ENCODE measurements at regions not wholly inside any gene's neighbourhood (a gene's known extent, or its start where the extent isn't known, plus 50 kb on each side); places are given as distances from the start of the nearest gene placed in this dataset.

- no peak overlapping the region for H3K4me3 ChIP-seq
- H3K36me3 ChIP-seq: no peaks in the 10 kb centered on the region
- no peaks in the 10 kb centered on the region for H3K9me3 ChIP-seq
- H4K20me1 ChIP-seq: no peaks in the 10 kb centered on the region
- H3K27ac ChIP-seq: no peak overlapping the region
- no peaks in the 10 kb centered on the region for H3K27me3 ChIP-seq
- no peaks in the 10 kb centered on the region for H3K4me1 ChIP-seq
- H3K9ac ChIP-seq: no peak overlapping the region
- H3K4me2 ChIP-seq: no peak overlapping the region
- no peak for TF ChIP-seq Cebpa-rat (IDR thresholded peaks at IDR 0.05)
These were observed 611.1 kb downstream of the SOX6 start for GRCh38 chr11:15745266-15745665.

GRCh38 chr11:15747671-15748070 lies 608.7 kb downstream of the SOX6 start:
- Histone ChIP-seq H4K20me1 (no peaks in the 10 kb centered on the region), H3K9me3 (no peaks in the 10 kb centered on the region), H3K36me3 (no peaks in the 10 kb centered on the region), H3K4me2 (no peak overlapping the region), H3K4me3 (no peak overlapping the region), H3K4me1 (no peaks in the 10 kb centered on the region), H3K27me3 (no peaks in the 10 kb centered on the region), H3K9ac (no peak overlapping the region), H3K27ac (no peak overlapping the region)
- no peak for TF ChIP-seq Cebpa-rat (IDR thresholded peaks at IDR 0.05)

DNA sequence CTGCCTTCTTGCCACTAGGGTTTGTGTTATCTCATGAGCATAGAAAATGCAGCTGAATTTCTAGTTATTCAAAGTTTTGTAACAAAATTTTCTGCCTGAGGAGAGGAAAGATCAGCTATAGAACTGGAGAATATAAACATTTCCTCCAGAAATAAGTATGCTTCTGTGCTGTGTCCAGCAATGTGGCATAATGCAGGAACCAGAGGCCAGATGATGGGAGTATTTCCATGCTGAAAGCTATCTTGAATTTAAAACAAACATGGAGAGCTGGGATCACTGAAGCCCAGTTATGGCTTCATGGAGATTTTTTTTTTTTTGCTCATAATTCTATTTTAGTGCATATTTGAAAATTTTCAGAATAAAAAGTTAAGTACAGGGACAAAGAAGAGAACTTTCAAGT lies 608.2 kb downstream of the SOX6 start:
- no peak for TF ChIP-seq Cebpa-rat (IDR thresholded peaks at IDR 0.05)
- no peaks in the 10 kb centered on the region for H4K20me1 ChIP-seq
- H3K4me3 ChIP-seq: no peak overlapping the region
- no peak overlapping the region for H3K4me2 ChIP-seq
- no peak overlapping the region for H3K27ac ChIP-seq
- no peaks in the 10 kb centered on the region for H3K36me3 ChIP-seq
- no peaks in the 10 kb centered on the region for H3K9me3 ChIP-seq
- no peaks in the 10 kb centered on the region for H3K27me3 ChIP-seq
- H3K9ac ChIP-seq: no peak overlapping the region
- H3K4me1 ChIP-seq: no peaks in the 10 kb centered on the region

DNA sequence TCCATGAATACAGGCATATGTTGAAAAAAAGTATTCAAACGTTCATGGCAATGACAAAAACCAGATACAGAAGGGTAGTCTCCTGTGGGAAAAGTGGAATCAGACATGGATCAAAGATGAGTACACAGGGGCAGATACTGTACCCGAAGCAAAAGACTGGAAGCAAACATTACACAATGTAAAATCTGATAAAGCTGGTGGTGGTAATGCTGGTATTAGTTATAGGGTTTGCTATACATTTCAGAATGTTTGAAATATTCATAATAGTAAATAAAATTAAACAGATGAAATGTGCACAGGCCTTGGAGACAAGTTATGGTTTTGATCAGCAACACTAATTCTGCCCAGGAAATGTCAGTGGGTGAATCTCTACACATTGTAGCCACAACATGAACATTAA lies 607.6 kb downstream of the SOX6 start:
- no peaks in the 10 kb centered on the region for H3K36me3 ChIP-seq
- no peak overlapping the region for H3K27ac ChIP-seq
- no peak overlapping the region for H3K9ac ChIP-seq
- no peaks in the 10 kb centered on the region for H3K27me3 ChIP-seq
- no peak overlapping the region for H3K4me2 ChIP-seq
- TF ChIP-seq Cebpa-rat (IDR thresholded peaks at IDR 0.05): no peak
- no peak overlapping the region for H3K4me3 ChIP-seq
- no peaks in the 10 kb centered on the region for H3K4me1 ChIP-seq
- no peaks in the 10 kb centered on the region for H3K9me3 ChIP-seq
- no peaks in the 10 kb centered on the region for H4K20me1 ChIP-seq

DNA sequence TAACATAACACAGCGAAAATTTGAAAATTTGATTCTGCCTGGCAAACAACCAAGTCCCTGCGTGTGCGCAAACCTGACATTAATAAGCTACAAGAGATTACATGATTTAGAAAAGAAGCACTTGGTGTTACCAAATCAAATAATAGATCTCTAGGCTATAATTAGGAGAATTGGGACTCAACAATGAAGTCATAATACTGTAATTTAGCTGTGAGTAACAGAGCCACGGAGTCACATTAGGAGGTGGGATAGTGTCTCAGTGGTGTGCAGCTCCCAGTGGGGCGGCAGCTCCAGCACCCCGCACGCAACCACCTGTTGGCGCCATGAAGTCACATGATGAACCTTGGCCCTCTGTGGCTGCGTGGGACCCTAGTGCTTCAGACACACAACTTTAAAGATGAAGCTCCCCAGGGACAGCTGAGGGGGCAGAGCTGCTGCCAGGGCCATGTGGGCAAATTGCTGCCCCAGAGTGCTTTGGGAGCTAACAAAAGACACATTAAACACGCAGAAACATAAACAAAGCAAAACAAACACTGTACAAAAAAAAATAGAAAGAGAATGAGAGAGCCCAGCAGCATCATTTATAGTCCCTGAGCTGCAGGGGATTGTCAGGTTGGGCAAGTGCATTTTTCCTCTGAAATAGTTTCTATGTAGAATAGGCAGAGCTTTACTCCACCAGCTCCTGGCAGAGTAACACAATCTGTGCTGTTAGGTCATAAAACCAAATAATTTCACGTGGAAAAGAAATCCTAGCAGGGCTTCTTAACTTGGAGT lies 605.6 kb downstream of the SOX6 start:
- no peaks in the 10 kb centered on the region for H3K27me3 ChIP-seq
- H3K4me1 ChIP-seq: no peaks in the 10 kb centered on the region
- no peaks in the 10 kb centered on the region for H3K36me3 ChIP-seq
- H3K4me2 ChIP-seq: no peak overlapping the region
- H3K27ac ChIP-seq: no peak overlapping the region
- no peak overlapping the region for H3K9ac ChIP-seq
- H3K4me3 ChIP-seq: no peak overlapping the region
- H3K9me3 ChIP-seq: no peaks in the 10 kb centered on the region
- no peak for TF ChIP-seq Cebpa-rat (IDR thresholded peaks at IDR 0.05)
- H4K20me1 ChIP-seq: no peaks in the 10 kb centered on the region

DNA sequence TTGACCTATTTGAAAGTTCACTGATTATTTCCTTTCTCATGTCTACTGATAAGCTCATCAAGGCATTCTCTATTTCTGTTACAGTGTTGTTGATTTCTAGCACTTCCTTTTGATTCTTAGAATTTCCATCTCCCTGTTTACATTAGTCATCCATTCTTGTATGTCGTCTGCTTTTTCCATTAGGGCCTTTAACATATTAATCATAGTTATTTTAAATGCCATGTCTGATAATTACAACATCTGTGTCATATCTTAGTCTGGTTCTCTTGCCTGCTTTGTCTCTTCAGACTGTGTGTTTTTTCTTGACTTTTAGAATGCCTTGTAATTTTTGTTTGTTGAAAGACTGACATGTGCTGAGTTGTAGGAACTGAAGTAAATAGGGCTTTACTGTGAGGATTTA lies 602.1 kb downstream of the SOX6 start:
- H3K36me3 ChIP-seq: no peaks in the 10 kb centered on the region
- no peak for TF ChIP-seq Cebpa-rat (IDR thresholded peaks at IDR 0.05)
- H3K4me3 ChIP-seq: no peak overlapping the region
- no peaks in the 10 kb centered on the region for H3K27me3 ChIP-seq
- H3K9ac ChIP-seq: no peak overlapping the region
- H3K27ac ChIP-seq: no peak overlapping the region
- H3K4me1 ChIP-seq: no peaks in the 10 kb centered on the region
- no peak overlapping the region for H3K4me2 ChIP-seq
- no peaks in the 10 kb centered on the region for H4K20me1 ChIP-seq
- H3K9me3 ChIP-seq: no peaks in the 10 kb centered on the region

GRCh38 chr11:15757048-15757698 lies 599.2 kb downstream of the SOX6 start:
- Histone ChIP-seq H3K36me3 (no peaks in the 10 kb centered on the region), H3K4me1 (no peaks in the 10 kb centered on the region), H3K9me3 (no peaks in the 10 kb centered on the region), H3K27ac (no peak overlapping the region), H3K4me3 (no peak overlapping the region), H4K20me1 (no peaks in the 10 kb centered on the region), H3K27me3 (no peaks in the 10 kb centered on the region), H3K9ac (no peak overlapping the region), H3K4me2 (no peak overlapping the region)
- TF ChIP-seq Cebpa-rat (IDR thresholded peaks at IDR 0.05): no peak

- H3K4me2 ChIP-seq: no peak overlapping the region
- no peak overlapping the region for H3K9ac ChIP-seq
- H3K27ac ChIP-seq: no peak overlapping the region
- no peaks in the 10 kb centered on the region for H3K27me3 ChIP-seq
- no peaks in the 10 kb centered on the region for H3K9me3 ChIP-seq
- H3K4me1 ChIP-seq: no peaks in the 10 kb centered on the region
- H3K36me3 ChIP-seq: no peaks in the 10 kb centered on the region
- no peak overlapping the region for H3K4me3 ChIP-seq
- TF ChIP-seq Cebpa-rat (IDR thresholded peaks at IDR 0.05): no peak
- no peaks in the 10 kb centered on the region for H4K20me1 ChIP-seq
These were observed 597.4 kb downstream of the SOX6 start for GRCh38 chr11:15758857-15759465.

- Histone ChIP-seq H3K9me3 (no peaks in the 10 kb centered on the region), H3K4me2 (no peak overlapping the region), H4K20me1 (no peaks in the 10 kb centered on the region), H3K4me1 (no peaks in the 10 kb centered on the region), H3K27ac (no peak overlapping the region), H3K4me3 (no peak overlapping the region), H3K27me3 (no peaks in the 10 kb centered on the region), H3K36me3 (no peaks in the 10 kb centered on the region), H3K9ac (no peak overlapping the region)
- no peak for TF ChIP-seq Cebpa-rat (IDR thresholded peaks at IDR 0.05)
These were observed 595.1 kb downstream of the SOX6 start for GRCh38 chr11:15761235-15761634.

DNA sequence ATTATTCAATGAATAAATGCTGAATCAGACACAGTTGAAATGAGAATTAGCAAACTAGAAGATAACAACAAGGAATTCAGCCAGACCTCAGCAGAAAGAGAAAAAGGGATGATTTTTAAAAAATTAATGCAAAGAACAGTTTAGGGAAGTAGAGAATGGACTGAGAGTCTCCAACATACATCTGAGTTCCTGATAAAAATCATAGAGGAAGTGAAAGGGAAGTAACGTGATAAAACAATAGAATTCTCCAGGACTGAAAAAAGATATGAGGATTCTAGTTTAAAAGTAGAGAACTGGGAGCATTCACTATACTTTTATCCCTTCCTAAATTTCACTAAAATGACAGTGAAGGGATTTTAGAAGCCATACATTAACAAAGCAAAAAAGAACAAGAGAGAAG lies 592.0 kb downstream of the SOX6 start:
- H3K4me2 ChIP-seq: no peak overlapping the region
- no peaks in the 10 kb centered on the region for H3K27me3 ChIP-seq

More for the DNA sequence above, 592.0 kb downstream of the SOX6 start:
- no peaks in the 10 kb centered on the region for H3K36me3 ChIP-seq
- TF ChIP-seq Cebpa-rat (IDR thresholded peaks at IDR 0.05): no peak
- no peak overlapping the region for H3K9ac ChIP-seq
- no peaks in the 10 kb centered on the region for H4K20me1 ChIP-seq
- H3K9me3 ChIP-seq: no peaks in the 10 kb centered on the region
- no peak overlapping the region for H3K27ac ChIP-seq
- H3K4me3 ChIP-seq: no peak overlapping the region
- no peaks in the 10 kb centered on the region for H3K4me1 ChIP-seq

Measured in BLaER1 (cell line).